ENCODE measurements at regions not wholly inside any gene's neighbourhood (a gene's known extent, or its start where the extent isn't known, plus 50 kb on each side); places are given as distances from the start of the nearest gene placed in this dataset.

- no peaks in the 10 kb centered on the region for H3K9me1 ChIP-seq (replicated peaks; ENCODE audit: control insufficient read depth, extremely low read depth, insufficient read depth, low read length)
- H3K9ac ChIP-seq (replicated peaks; ENCODE audit: extremely low read depth, insufficient read depth, low read length) = no peak overlapping the region
- no peaks in the 10 kb centered on the region for H3K9me3 ChIP-seq (replicated peaks; ENCODE audit: control insufficient read depth, insufficient read depth, low read length)
- dilution Hi-C loops (cut with MboI; ENCODE audit: extremely low pct_ligation_motif_present, low sequenced_read_pairs) = no loop called here
- TF ChIP-seq GATA2 (IDR thresholded peaks at IDR 0.05; ENCODE audit: insufficient read depth, insufficient read length, low read depth, low read length) (no peak), EZH2 (IDR thresholded peaks at IDR 0.05; ENCODE audit: borderline replicate concordance, low read depth, low read length, severe bottlenecking) (no peak), MAX (IDR thresholded peaks at IDR 0.05; ENCODE audit: insufficient read depth, insufficient read length) (no peak), FOS (IDR thresholded peaks at IDR 0.05; ENCODE audit: borderline replicate concordance, insufficient read depth, low read length) (no peak), POLR2A (IDR thresholded peaks at IDR 0.05; ENCODE audit: low read depth, low read length) (no peak), POLR2AphosphoS5 (IDR thresholded peaks at IDR 0.05; ENCODE audit: insufficient read depth, low read depth, low read length) (no peak), MYC (IDR thresholded peaks at IDR 0.05; ENCODE audit: low read depth, low read length) (no peak), JUN (IDR thresholded peaks at IDR 0.05; ENCODE audit: borderline replicate concordance, insufficient read depth, insufficient read length, low read depth) (no peak)
- TF ChIP-seq, protein P1, sequence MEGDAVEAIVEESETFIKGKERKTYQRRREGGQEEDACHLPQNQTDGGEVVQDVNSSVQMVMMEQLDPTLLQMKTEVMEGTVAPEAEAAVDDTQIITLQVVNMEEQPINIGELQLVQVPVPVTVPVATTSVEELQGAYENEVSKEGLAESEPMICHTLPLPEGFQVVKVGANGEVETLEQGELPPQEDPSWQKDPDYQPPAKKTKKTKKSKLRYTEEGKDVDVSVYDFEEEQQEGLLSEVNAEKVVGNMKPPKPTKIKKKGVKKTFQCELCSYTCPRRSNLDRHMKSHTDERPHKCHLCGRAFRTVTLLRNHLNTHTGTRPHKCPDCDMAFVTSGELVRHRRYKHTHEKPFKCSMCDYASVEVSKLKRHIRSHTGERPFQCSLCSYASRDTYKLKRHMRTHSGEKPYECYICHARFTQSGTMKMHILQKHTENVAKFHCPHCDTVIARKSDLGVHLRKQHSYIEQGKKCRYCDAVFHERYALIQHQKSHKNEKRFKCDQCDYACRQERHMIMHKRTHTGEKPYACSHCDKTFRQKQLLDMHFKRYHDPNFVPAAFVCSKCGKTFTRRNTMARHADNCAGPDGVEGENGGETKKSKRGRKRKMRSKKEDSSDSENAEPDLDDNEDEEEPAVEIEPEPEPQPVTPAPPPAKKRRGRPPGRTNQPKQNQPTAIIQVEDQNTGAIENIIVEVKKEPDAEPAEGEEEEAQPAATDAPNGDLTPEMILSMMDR (IDR thresholded peaks at IDR 0.05; ENCODE audit: extremely low read depth in 1 of 2, insufficient read depth in 1 of 2, low read depth in 1 of 2, low read length in 2 of 2) = no peak
- no peaks in the 10 kb centered on the region for H4K20me1 ChIP-seq (replicated peaks; ENCODE audit: control insufficient read depth, extremely low read depth, insufficient read depth, low read length)
- DNase-seq (ENCODE audit: low read depth, low spot score) = no peak
- no peak for FAIRE-seq
- intact Hi-C loops (cut with micrococcal nuclease) = no loop called here
- H2AFZ ChIP-seq (ENCODE audit: low read depth, low read length) = no peak overlapping the region
- no peak overlapping the region for H3K4me3 ChIP-seq (replicated peaks in 1 of 3; ENCODE audit: insufficient read depth in 1 of 3, low read depth in 1 of 3, low read length in 3 of 3)
- H3K79me2 ChIP-seq (ENCODE audit: control insufficient read depth, insufficient read depth, low read length) = no peaks in the 10 kb centered on the region
- no peaks in the 10 kb centered on the region for H3K27me3 ChIP-seq (ENCODE audit: control insufficient read depth in 2 of 2, insufficient read depth in 2 of 2, low read length in 2 of 2)
- no TSS peak for BruUV-seq (replicated peaks)
- H3K4me2 ChIP-seq (ENCODE audit: insufficient read depth, low read length) = no peak overlapping the region
- H3K4me1 ChIP-seq (ENCODE audit: control insufficient read depth, extremely low read depth, insufficient read depth, low read length) = no peaks in the 10 kb centered on the region
- H3K27ac ChIP-seq (ENCODE audit: insufficient read depth, low read depth, low read length) = no peak overlapping the region
- ChIA-PET POLR2A (no interaction called here), CTCF (no interaction called here)
- H3K36me3 ChIP-seq (ENCODE audit: control insufficient read depth in 2 of 2, extremely low read depth in 1 of 2, insufficient read depth in 2 of 2, low read length in 2 of 2) = no peaks in the 10 kb centered on the region
Observed at GRCh38 chr2:138997346-138997745, 217.2 kb upstream of the NXPH2 start.
